K562 (cell line): ENCODE measurements at regions not wholly inside any gene's neighbourhood (a gene's known extent, or its start where the extent isn't known, plus 50 kb on each side); places are given as distances from the start of the nearest gene placed in this dataset.

Experiments
- ATAC-seq: fragments of 200-7000 bp; cut with Tn5 transposase; 3 replicates; pipeline ENCODE4 v1.9.1; 2020; ENCODE audit warnings: moderate library complexity
- BruUV-seq: library from RNA; stranded (reverse); fragments of 400-500 nt; replicated peaks from 2 replicates; lab custom pipeline; 2021; lab: Mats Ljungman, UMichigan
- CTCF ChIA-PET: fragments of 300-600 bp; formaldehyde crosslinking; extraction: SDS; loops from one replicate; lab custom pipeline; 2021; ENCODE audit warnings: low intra/inter-chr PET ratio; lab: Yijun Ruan, JAX
- POLR2A ChIA-PET: fragments of 300-600, 350-650 bp; sonication (Branson Sonifier 250); formaldehyde crosslinking; extraction: SDS; loops from one replicate; lab custom pipeline; 2021; ENCODE audit warnings: antibody characterized with exemption, inconsistent platforms; lab: Yijun Ruan, JAX
- DNase-seq, 4 experiments: peaks; one replicate each; pipeline versions ENCODE4 v3.0.0 to v3.0.0-alpha.2; 2011 to 2018; ENCODE audit warnings: low spot score in 3 of 4, mixed read lengths in 3 of 4; ENCODE audit errors: extremely low read depth in 1 of 4
- FAIRE-seq: peaks from 2 replicates; lab custom pipeline; 2011; peaks lifted over from hg19 to GRCh38; lab: Jason Lieb, UNC
- H2AFZ ChIP-seq: 2 replicates; pipeline ENCODE4 v1.6.0; 2011; ENCODE audit warnings: low read depth, low read length, control low read depth, inconsistent platforms
- H3K27ac ChIP-seq: fragments of 200-600 bp; 3 replicates; pipeline ENCODE4 v1.8.0; 2011; ENCODE audit warnings: low read depth, mild to moderate bottlenecking, control low read depth, inconsistent platforms, low read length, moderate library complexity, mixed read lengths; ENCODE audit errors: extremely low read depth
- H3K27me3 ChIP-seq, 2 experiments: fragments of 300-600 bp in 1 of 2; 2 replicates in 1 of 2; 3 replicates in 1 of 2; pipeline versions ENCODE4 v1.6.0 to v1.8.0; 2011; ENCODE audit warnings: inconsistent platforms in 2 of 2, low read length in 2 of 2, mild to moderate bottlenecking in 1 of 2, mixed read lengths in 1 of 2, moderate library complexity in 1 of 2; ENCODE audit not compliant: control insufficient read depth in 2 of 2, insufficient read depth in 2 of 2
- H3K36me3 ChIP-seq: fragments of 300-600 bp; 3 replicates; pipeline ENCODE4 v1.8.0; 2011; ENCODE audit warnings: mild to moderate bottlenecking, low read length, inconsistent platforms; ENCODE audit not compliant: control insufficient read depth, insufficient read depth
- H3K4me1 ChIP-seq, 2 experiments: fragments of 200-600 bp in 1 of 2; replicated peaks in 1 of 2; 2 replicates in 1 of 2; 3 replicates in 1 of 2; pipeline versions ENCODE4 v1.5.1 to v1.8.0; 2011; ENCODE audit warnings: inconsistent platforms in 2 of 2, low read length in 2 of 2, mild to moderate bottlenecking in 1 of 2, mixed read lengths in 1 of 2, moderate library complexity in 1 of 2; ENCODE audit not compliant: control insufficient read depth in 2 of 2, insufficient read depth in 2 of 2
- H3K4me2 ChIP-seq: 2 replicates; pipeline ENCODE4 v1.6.1; 2011; ENCODE audit warnings: low read length, control low read depth, inconsistent platforms, mixed read lengths; ENCODE audit not compliant: insufficient read depth
- H3K4me3 ChIP-seq: fragments of 200-600 bp; sonication (generic), shearing (Covaris generic); 2 replicates; pipeline ENCODE4 v1.5.1; 2016; ENCODE audit warnings: control low read depth, inconsistent platforms
- H3K79me2 ChIP-seq: fragments of 200-600 bp; 3 replicates; pipeline ENCODE4 v1.8.0; 2011; ENCODE audit warnings: low read length, inconsistent platforms; ENCODE audit not compliant: control insufficient read depth, insufficient read depth
- H3K9ac ChIP-seq, 2 experiments: 2 replicates each; pipeline versions ENCODE4 v1.6.0 to v1.6.1; 2011; ENCODE audit warnings: low read depth in 2 of 2, low read length in 2 of 2, control low read depth in 1 of 2, inconsistent platforms in 1 of 2, mild to moderate bottlenecking in 1 of 2, mixed read lengths in 1 of 2; ENCODE audit not compliant: insufficient read depth in 1 of 2
- H3K9me1 ChIP-seq: one replicate; pipeline ENCODE4 v1.6.0; 2011; ENCODE audit warnings: inconsistent platforms, mild to moderate bottlenecking, low read length, moderate library complexity; ENCODE audit not compliant: control insufficient read depth, insufficient read depth
- H3K9me3 ChIP-seq: replicated peaks from 2 replicates; pipeline ENCODE4 v1.5.1; 2011; ENCODE audit warnings: low read depth, low read length, inconsistent platforms; ENCODE audit not compliant: control insufficient read depth, insufficient read depth
- H4K20me1 ChIP-seq: replicated peaks from 2 replicates; pipeline ENCODE4 v1.6.1; 2011; ENCODE audit warnings: low read length, inconsistent platforms, mixed read lengths; ENCODE audit not compliant: control insufficient read depth, insufficient read depth
- ADNP ChIP-seq: fragments of 200-800 bp; sonication (Bioruptor generic); IDR thresholded peaks from 2 replicates; pipeline ENCODE4 v1.6.1; 2016; ENCODE audit warnings: missing genetic modification characterization, missing compliant biosample characterization
- ATF7 ChIP-seq: fragments of 450-650 bp; IDR thresholded peaks from 2 replicates; pipeline ENCODE4 v1.7.1; 2014; ENCODE audit warnings: mild to moderate bottlenecking, moderate library complexity
- DDX20 ChIP-seq: fragments of 450-650 bp; IDR thresholded peaks from 2 replicates; pipeline ENCODE4 v1.6.1; 2016; ENCODE audit warnings: missing genetic modification characterization, low read depth, mild to moderate bottlenecking, missing compliant biosample characterization, moderate library complexity
- ESRRA ChIP-seq: fragments of 450-650 bp; IDR thresholded peaks from 2 replicates; pipeline ENCODE4 v1.6.1; 2014; ENCODE audit warnings: low read depth, mild to moderate bottlenecking, moderate library complexity, borderline replicate concordance
- IFI16 ChIP-seq: fragments of 250-450 bp; sonication (Bioruptor Pico); IDR thresholded peaks from 2 replicates; pipeline ENCODE4 v2.1.2; 2022; ENCODE audit warnings: mild to moderate bottlenecking, inconsistent platforms
- KAT7 ChIP-seq: sonication (generic); formaldehyde crosslinking; IDR thresholded peaks from 2 replicates; pipeline ENCODE4 v1.8.0; 2022; ENCODE audit warnings: missing genetic modification reagents, mild to moderate bottlenecking, borderline replicate concordance
- MAFG ChIP-seq: fragments of 450-650 bp; conservative IDR thresholded peaks from 2 replicates; pipeline ENCODE4 v1.6.1; 2016; ENCODE audit warnings: missing genetic modification characterization, missing compliant biosample characterization
- MCM3 ChIP-seq: fragments of 450-650 bp; IDR thresholded peaks from 2 replicates; pipeline ENCODE4 v1.6.1; 2016
- NR3C1 ChIP-seq: sonication (generic); formaldehyde crosslinking; IDR thresholded peaks from 2 replicates; pipeline ENCODE4 v1.8.1; 2022; ENCODE audit warnings: missing genetic modification reagents
- SMARCE1 ChIP-seq: fragments of 450-650 bp; IDR thresholded peaks from 2 replicates; pipeline ENCODE4 v1.7.1; 2016; ENCODE audit warnings: mild to moderate bottlenecking
- SOX6 ChIP-seq: fragments of 450-650 bp; IDR thresholded peaks from 2 replicates; pipeline ENCODE4 v1.6.1; 2014; ENCODE audit warnings: mild to moderate bottlenecking
- TCF7 ChIP-seq: sonication (generic); IDR thresholded peaks from 2 replicates; pipeline ENCODE4 v1.6.1; 2016; ENCODE audit warnings: antibody characterized with exemption, borderline replicate concordance
- TFAM ChIP-seq: fragments of 250-450 bp; sonication (Bioruptor Pico); conservative IDR thresholded peaks from 2 replicates; pipeline ENCODE4 v1.5.0; 2021; ENCODE audit warnings: mild to moderate bottlenecking, moderate library complexity
- ZBTB8A ChIP-seq: fragments of 450-650 bp; IDR thresholded peaks from 2 replicates; pipeline ENCODE4 v1.6.1; 2018; ENCODE audit warnings: mild to moderate bottlenecking, moderate library complexity; ENCODE audit not compliant: partially characterized antibody
- ZC3H4 ChIP-seq: sonication (generic); formaldehyde crosslinking; IDR thresholded peaks from 2 replicates; pipeline ENCODE4 v1.9.0; 2021; ENCODE audit warnings: missing genetic modification reagents, borderline replicate concordance
- ZKSCAN8 ChIP-seq: fragments of 200-800 bp; sonication (Bioruptor generic); IDR thresholded peaks from 2 replicates; pipeline ENCODE4 v1.6.1; 2016; ENCODE audit warnings: missing genetic modification characterization, missing compliant biosample characterization
- ZNF583 ChIP-seq: fragments of 250-450 bp; sonication (Bioruptor Pico); IDR thresholded peaks from 2 replicates; pipeline ENCODE4 v1.4.0; 2020
- WGBS: fragments of 100-300 bp; shearing (Covaris generic); methylation state at CpG from one replicate; pipeline ENCODE4 v1.1.6; 2016; ENCODE audit warnings: low coverage, mixed read lengths; ENCODE audit not compliant: insufficient coverage; ENCODE audit errors: missing lambda C conversion rate; 5-methylcytosine and 5-hydroxymethylcytosine counted together
- in situ Hi-C: fragments of 300-500 bp; cut with MboI; formaldehyde crosslinking; loops from 4 replicates; pipeline ENCODE4 v1.15.0; 2018; ENCODE audit warnings: inconsistent platforms, mixed read lengths
- intact Hi-C: fragments of 100-400 bp; cut with micrococcal nuclease; formaldehyde crosslinking; loops from 2 replicates; pipeline ENCODE4 v1.14.2; 2022
- TF ChIP-seq, protein P1 (sequence below): fragments of 450-650 bp; IDR thresholded peaks from 2 replicates; pipeline ENCODE4 v1.6.1; 2018; ENCODE audit warnings: mild to moderate bottlenecking, low read depth; ENCODE audit not compliant: partially characterized antibody
- TF ChIP-seq, protein P2 (sequence below): sonication (generic); IDR thresholded peaks from 2 replicates; pipeline ENCODE4 v1.6.1; 2016
- TF ChIP-seq, protein P3 (sequence below): fragments of 450-650 bp; IDR thresholded peaks from 2 replicates; pipeline ENCODE4 v1.6.1; 2016; ENCODE audit warnings: missing biosample characterization, missing genetic modification characterization
- TF ChIP-seq, protein P4 (sequence below): sonication (generic); formaldehyde crosslinking; IDR thresholded peaks from 2 replicates; pipeline ENCODE4 v1.8.0; 2022; ENCODE audit warnings: mild to moderate bottlenecking, missing genetic modification reagents

DNA sequence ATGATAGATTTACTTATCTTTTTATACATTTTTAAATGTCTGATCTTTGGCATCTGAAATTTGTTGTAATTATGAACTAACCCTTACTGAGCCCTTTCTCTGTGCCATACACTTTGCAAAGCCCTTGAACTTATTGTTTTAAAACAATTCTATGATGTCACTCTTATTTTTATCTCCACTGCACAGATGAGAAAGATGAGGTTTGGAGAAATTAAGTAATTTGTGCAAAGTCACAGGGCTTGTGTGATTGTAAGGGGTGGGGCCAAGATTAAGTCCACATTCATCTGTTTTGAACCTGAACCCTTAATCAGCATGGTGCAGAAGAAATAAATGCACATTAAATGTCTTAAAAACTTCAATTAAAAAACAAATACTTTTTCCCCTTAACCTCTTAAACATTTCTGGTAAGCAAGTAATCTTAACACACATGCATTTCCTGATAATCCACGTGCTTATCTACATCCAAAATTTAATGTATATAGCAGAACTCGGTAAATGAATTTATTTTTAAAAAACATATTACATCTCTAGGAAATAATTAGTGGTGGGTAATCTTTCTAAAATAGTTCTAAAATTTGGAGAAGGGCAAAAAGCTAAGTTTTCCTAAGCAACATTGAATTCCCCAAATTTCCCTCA, 189.8 kb upstream of the TBC1D5 start:
- no peak overlapping the region for H2AFZ ChIP-seq
- no peak overlapping the region for H3K4me3 ChIP-seq
- CTCF ChIA-PET = no interaction called here
- H3K4me1 ChIP-seq = no peaks in the 10 kb centered on the region
- H3K9me3 ChIP-seq = no peaks in the 10 kb centered on the region
- intact Hi-C loops (no loop called here), in situ Hi-C loops (no loop called here)
- no peaks in the 10 kb centered on the region; the same call in 1 of the 2 replicates for H4K20me1 ChIP-seq
- H3K27ac ChIP-seq = no peak overlapping the region
- no TSS peak for BruUV-seq
- H3K79me2 ChIP-seq = no peaks in the 10 kb centered on the region
- no peaks in the 10 kb centered on the region for H3K36me3 ChIP-seq
- H3K9me1 ChIP-seq = no peaks in the 10 kb centered on the region
- H3K9ac ChIP-seq = no peak overlapping the region
- DNase-seq (no peak), ATAC-seq (no peak), FAIRE-seq (no peak)
- H3K27me3 ChIP-seq = no peaks in the 10 kb centered on the region; a peak in 1 of 5 replicates
- POLR2A ChIA-PET = no interaction called here
- WGBS = 0% methylated on average over 2 of the region's 2 CpGs
- H3K4me2 ChIP-seq = no peak overlapping the region
- TF ChIP-seq, protein P1, sequence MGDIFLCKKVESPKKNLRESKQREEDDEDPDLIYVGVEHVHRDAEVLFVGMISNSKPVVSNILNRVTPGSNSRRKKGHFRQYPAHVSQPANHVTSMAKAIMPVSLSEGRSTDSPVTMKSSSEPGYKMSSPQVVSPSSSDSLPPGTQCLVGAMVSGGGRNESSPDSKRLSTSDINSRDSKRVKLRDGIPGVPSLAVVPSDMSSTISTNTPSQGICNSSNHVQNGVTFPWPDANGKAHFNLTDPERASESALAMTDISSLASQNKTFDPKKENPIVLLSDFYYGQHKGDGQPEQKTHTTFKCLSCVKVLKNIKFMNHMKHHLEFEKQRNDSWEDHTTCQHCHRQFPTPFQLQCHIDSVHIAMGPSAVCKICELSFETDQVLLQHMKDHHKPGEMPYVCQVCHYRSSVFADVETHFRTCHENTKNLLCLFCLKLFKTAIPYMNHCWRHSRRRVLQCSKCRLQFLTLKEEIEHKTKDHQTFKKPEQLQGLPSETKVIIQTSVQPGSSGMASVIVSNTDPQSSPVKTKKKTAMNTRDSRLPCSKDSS = no peak
- TF ChIP-seq KAT7 (CRISPR knock-in tag) (no peak), MCM3 (no peak), ZKSCAN8 (CRISPR knock-in tag) (no peak), ESRRA (no peak), TFAM (CRISPR knock-in tag) (no peak), IFI16 (CRISPR knock-in tag) (no peak), NR3C1 (CRISPR knock-in tag) (no peak), ZNF583 (CRISPR knock-in tag) (no peak), DDX20 (tag) (no peak), SMARCE1 (no peak), ZBTB8A (no peak), ADNP (tag) (no peak), ZC3H4 (no peak), SOX6 (0 out of 2 replicates have a peak, but pooled peaks have one; percentile 40), ATF7 (peak; percentile 62; the same call in 1 of the 2 replicates), TCF7 (no peak), MAFG (tag) (peak; percentile 25; the same call in 1 of the 2 replicates)
- TF ChIP-seq, protein P2, sequence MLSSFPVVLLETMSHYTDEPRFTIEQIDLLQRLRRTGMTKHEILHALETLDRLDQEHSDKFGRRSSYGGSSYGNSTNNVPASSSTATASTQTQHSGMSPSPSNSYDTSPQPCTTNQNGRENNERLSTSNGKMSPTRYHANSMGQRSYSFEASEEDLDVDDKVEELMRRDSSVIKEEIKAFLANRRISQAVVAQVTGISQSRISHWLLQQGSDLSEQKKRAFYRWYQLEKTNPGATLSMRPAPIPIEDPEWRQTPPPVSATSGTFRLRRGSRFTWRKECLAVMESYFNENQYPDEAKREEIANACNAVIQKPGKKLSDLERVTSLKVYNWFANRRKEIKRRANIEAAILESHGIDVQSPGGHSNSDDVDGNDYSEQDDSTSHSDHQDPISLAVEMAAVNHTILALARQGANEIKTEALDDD = no peak
- TF ChIP-seq, protein P3, sequence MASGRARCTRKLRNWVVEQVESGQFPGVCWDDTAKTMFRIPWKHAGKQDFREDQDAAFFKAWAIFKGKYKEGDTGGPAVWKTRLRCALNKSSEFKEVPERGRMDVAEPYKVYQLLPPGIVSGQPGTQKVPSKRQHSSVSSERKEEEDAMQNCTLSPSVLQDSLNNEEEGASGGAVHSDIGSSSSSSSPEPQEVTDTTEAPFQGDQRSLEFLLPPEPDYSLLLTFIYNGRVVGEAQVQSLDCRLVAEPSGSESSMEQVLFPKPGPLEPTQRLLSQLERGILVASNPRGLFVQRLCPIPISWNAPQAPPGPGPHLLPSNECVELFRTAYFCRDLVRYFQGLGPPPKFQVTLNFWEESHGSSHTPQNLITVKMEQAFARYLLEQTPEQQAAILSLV (tag) = no peak
- TF ChIP-seq, protein P4, sequence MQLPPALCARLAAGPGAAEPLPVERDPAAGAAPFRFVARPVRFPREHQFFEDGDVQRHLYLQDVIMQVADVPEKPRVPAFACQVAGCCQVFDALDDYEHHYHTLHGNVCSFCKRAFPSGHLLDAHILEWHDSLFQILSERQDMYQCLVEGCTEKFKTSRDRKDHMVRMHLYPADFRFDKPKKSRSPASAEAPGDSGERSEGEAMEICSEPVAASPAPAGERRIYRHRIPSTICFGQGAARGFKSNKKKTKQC (CRISPR knock-in tag) = no peak
